GM18907 (cell line): ENCODE measurements at regions not wholly inside any gene's neighbourhood (a gene's known extent, or its start where the extent isn't known, plus 50 kb on each side); places are given as distances from the start of the nearest gene placed in this dataset.

Experiments
- ATAC-seq: cut with Tn5 transposase; IDR thresholded peaks from one replicate; pipeline ENCODE4 v1.9.1; 2021; ENCODE audit warnings: mild to moderate bottlenecking, moderate library complexity; ENCODE audit not compliant: unreplicated experiment

GRCh38 chr12:84807249-84807648 lies 105.3 kb downstream of the SLC6A15 start:
- ATAC-seq: no peak

DNA sequence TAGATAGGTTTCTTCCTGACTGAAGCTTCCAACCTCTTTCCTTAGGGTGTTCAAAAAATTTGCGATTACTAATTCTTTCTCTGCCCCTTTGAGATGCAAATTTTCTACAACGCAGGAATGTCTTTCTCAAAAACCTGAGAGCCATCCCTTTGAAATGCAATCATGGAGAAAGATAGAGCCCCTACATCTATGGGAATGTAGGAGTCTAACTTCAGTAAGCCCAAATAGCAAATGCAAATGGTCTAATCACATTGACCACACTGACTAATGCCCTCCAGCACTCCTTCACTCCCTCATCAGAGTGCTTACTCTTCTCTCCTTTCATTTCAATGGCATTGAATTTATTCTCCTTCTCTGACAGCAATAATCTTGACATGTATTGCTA lies 107.1 kb downstream of the SLC6A15 start:
- ATAC-seq: no peak

DNA sequence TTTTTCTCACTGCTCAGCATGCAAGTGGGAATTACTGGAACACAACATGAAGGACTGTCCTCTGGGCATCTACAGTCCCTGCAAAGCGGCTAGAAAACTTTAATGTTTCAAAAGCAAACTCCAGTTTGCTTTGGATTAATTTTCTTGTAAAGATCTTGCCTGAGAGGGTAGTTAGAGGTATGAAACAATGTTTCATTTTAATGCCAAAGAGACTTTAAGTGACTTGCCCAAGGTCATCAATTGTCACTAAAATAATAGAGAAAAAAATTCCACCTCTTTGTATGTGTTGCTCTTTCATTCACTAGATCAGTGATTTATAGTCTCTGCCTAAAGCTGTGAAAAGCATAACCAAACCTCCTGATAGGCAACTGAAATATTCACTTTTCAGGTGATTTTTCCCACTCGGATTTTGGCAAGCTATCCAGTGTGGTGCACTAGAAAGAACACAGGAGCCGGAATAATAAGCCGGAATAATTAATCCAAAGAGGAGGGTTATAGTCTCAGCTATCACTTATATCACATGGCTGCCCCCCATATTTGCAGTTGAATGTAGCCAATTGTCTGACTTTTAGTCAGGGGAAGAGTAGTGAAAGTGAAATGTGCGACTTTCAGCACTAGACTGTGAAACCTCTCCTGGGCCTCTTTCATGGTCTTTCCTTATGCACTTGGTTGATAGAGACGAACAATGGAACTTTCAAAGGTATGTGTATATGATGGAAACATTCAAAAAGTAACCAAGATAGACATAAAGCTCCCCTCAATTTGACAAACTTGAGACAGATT lies 107.7 kb downstream of the SLC6A15 start:
- ATAC-seq: no peak

GRCh38 chr12:84803661-84804060 lies 108.9 kb downstream of the SLC6A15 start:
- ATAC-seq: no peak

- ATAC-seq: no peak
Measured at GRCh38 chr12:84802161-84802560, 110.4 kb downstream of the SLC6A15 start.

DNA sequence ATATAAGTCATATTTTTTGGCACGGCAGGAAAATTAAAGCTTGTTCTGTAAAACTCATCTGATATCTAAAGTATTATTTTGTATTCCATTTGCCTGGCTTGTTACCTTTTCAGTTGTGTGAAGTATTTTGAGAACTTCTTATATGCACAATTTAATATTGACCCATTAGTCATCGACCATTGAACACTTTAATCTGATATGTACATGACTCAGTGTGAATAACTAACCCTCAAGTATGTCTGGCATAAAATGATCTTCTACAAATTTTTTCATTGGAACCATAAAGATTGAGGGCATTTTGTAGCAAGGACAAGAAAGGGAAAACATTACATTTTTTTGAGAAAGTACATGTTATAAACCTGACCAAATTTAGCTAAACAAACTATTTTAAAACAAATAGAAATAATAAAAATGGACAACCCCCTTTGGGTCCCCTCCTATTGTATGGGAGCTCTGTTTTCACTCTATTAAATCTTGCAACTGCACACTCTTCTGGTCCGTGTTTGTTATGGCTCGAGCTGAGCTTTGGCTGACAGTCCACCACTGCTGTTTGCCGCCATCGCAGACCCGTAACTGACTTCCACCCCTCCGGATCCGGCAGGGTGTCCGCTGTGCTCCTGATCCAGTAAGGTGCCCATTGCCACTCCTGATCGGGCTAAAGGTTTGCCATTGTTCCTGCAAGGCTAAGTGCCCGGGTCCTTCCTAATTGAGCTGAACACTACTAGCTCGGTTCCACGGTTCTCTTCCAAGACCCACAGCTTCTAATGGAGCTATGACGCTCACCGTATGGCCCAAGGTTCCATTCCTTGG lies 118.8 kb downstream of the SLC6A15 start:
- ATAC-seq: no peak

GRCh38 chr12:84791444-84791843 lies 121.2 kb downstream of the SLC6A15 start:
- ATAC-seq: no peak

GRCh38 chr12:84789184-84789583 lies 123.4 kb downstream of the SLC6A15 start:
- no peak for ATAC-seq

GRCh38 chr12:84787253-84787652 lies 125.3 kb downstream of the SLC6A15 start:
- no peak for ATAC-seq

- ATAC-seq: no peak
Measured at GRCh38 chr12:84786622-84787021, 126.0 kb downstream of the SLC6A15 start.

DNA sequence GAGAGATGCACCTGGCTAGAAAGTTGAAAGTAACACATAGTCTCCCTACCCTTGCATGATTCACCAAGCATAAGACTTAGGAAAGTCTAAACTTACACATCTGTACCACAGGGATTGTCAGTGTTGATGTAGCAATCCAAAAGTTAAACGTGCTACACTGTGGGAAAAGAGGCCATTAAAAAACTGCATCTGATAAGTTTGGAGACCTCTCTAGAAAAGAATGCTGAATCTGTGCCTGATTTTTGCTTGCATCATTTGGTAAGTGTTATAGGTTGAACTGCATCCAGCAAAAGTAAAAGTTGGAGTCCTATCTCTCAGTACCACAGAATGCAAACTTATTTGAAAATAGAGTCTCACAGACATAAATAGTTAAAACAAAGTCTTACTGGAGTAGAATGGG lies 126.6 kb downstream of the SLC6A15 start:
- no peak for ATAC-seq

DNA sequence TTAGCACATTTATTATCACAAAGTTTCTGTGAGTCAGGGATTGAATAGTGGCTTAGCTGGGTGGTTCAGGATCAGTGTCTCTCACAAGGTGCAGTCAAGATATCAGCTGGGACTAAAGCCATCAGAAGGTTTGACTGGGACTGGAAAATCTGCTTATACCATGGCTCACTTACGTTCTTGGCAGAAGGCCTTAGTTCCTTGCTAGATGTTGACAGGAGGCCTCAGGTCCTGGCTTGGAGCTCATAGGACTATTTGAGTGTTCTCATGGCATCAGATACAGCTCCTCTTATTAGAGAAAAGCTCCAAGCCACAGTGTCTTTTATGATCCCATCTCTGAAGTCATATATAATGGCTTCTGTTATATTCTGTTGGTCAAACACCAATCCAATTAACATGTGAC lies 127.3 kb downstream of the SLC6A15 start:
- ATAC-seq: no peak

- ATAC-seq: no peak
Measured at GRCh38 chr12:84779169-84779568, 133.4 kb downstream of the SLC6A15 start.

- ATAC-seq: no peak
Measured at GRCh38 chr12:84772281-84772680, 140.3 kb downstream of the SLC6A15 start.

GRCh38 chr12:84767079-84767478 lies 145.5 kb downstream of the SLC6A15 start:
- ATAC-seq: no peak

DNA sequence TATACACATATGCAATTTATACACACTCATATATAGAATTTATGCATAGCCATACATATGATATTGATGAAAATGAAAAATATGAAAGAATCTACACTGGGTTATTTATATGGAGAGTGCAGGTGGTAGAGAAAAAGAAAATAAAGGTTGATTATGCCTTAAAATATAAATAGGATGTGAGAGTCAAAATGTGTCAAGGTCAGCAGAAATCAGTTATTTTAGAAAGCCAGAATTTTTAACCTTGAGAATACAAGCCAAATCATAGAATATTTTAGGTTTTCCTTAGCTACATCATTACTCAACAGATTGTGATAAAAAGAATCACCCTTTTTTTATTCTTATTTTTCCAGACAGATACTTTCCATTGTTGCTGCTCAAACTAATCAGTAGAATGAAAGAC lies 146.2 kb downstream of the SLC6A15 start:
- no peak for ATAC-seq

GRCh38 chr12:84764001-84764400 lies 148.6 kb downstream of the SLC6A15 start:
- no peak for ATAC-seq

GRCh38 chr12:84763107-84763506 lies 149.5 kb downstream of the SLC6A15 start:
- ATAC-seq: no peak

- no peak for ATAC-seq
Measured at GRCh38 chr12:84760091-84760865, 152.3 kb downstream of the SLC6A15 start.

- no peak for ATAC-seq
Measured at GRCh38 chr12:84757978-84758377, 154.6 kb downstream of the SLC6A15 start.

DNA sequence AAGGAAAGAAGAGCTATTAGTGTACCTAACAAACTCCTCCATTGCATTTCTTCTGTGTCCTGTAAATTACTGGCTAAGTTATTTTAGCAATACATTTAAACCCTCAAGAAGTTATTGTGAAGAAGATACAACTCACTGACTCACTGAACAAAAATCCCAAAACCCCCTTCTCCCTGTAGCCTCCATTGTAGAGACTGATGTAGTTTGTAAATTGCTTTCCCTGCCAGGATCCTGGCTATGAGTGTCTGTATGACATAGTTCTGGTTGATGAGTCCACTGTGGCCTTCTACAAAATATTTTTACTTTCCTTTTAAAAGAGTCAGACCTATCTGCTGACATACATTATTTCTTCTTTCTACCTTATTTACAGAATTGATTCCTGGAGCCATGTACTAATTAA lies 155.6 kb downstream of the SLC6A15 start:
- no peak for ATAC-seq

DNA sequence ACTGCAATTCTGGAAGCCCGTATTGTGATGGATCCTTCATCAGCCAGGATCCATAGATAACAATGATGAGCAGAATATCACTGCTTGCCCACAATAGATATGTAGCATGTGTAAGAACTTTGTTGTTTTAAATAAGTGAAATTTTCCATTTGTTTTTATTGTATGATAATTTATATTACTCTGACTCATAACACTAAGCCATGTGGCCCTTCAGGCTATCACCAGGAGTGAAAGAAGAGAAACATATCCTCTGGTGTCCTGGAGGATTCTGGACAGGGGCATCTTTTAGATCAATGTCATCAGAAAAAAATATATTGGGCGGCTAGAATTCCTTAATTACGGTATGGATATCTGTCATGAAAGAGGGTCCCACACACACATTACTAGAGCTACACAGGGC lies 167.5 kb downstream of the SLC6A15 start:
- no peak for ATAC-seq
